CD4-positive, alpha-beta T cell (primary cell): ENCODE measurements at regions not wholly inside any gene's neighbourhood (a gene's known extent, or its start where the extent isn't known, plus 50 kb on each side); places are given as distances from the start of the nearest gene placed in this dataset.

Source experiments
- ATAC-seq: fragments of 200-7000 bp; cut with Tn5 transposase; one replicate; pipeline ENCODE4 v1.10.0; 2022; ENCODE audit warnings: mild to moderate bottlenecking; ENCODE audit not compliant: poor library complexity
- CTCF ChIA-PET: fragments of 350-600 bp; sonication (Branson Sonifier 250); formaldehyde crosslinking; loops from one replicate; lab custom pipeline; 2021; ENCODE audit warnings: antibody characterized with exemption, inconsistent platforms; lab: Charles Lee
- POLR2A ChIA-PET: fragments of 350-600 bp; sonication (Branson Sonifier 250); formaldehyde crosslinking; loops from one replicate; lab custom pipeline; 2021; ENCODE audit warnings: antibody characterized with exemption, inconsistent platforms; lab: Charles Lee
- DNase-seq, 14 experiments: peaks; one replicate each; pipeline ENCODE4 v3.0.0-alpha.2; 2013 to 2020; ENCODE audit warnings: mixed read lengths in 2 of 14
- H3K27ac ChIP-seq, 2 donors: one replicate each; pipeline versions ENCODE4 v1.5.1 to v1.7.0; 2013; ENCODE audit warnings: low read length in 2 of 2, low read depth in 1 of 2, mild to moderate bottlenecking in 1 of 2
- H3K27me3 ChIP-seq, 2 experiments: 1 replicate in 1 of 2; 2 replicates in 1 of 2; pipeline versions ENCODE4 v1.6.1 to v1.7.0; 2013; ENCODE audit warnings: low read length in 2 of 2, control low read depth in 1 of 2, mild to moderate bottlenecking in 1 of 2, moderate library complexity in 1 of 2; ENCODE audit not compliant: insufficient read depth in 2 of 2, control insufficient read depth in 1 of 2
- H3K36me3 ChIP-seq: one replicate; pipeline ENCODE4 v1.6.1; 2013; ENCODE audit warnings: low read length, control low read depth; ENCODE audit not compliant: insufficient read depth
- H3K4me1 ChIP-seq: one replicate; pipeline ENCODE4 v1.6.1; 2013; ENCODE audit warnings: low read length, control low read depth; ENCODE audit not compliant: insufficient read depth
- H3K4me3 ChIP-seq: one replicate; pipeline ENCODE4 v1.5.1; 2013; ENCODE audit warnings: mild to moderate bottlenecking, low read length, moderate library complexity
- H3K9me3 ChIP-seq, 2 experiments: 1 replicate in 1 of 2; 2 replicates in 1 of 2; pipeline versions ENCODE4 v1.6.1 to v1.7.0; 2013; ENCODE audit warnings: low read length in 2 of 2, mild to moderate bottlenecking in 2 of 2, control low read depth in 1 of 2, moderate library complexity in 1 of 2; ENCODE audit not compliant: control insufficient read depth in 1 of 2, insufficient read depth in 1 of 2
- H3K27ac Mint-ChIP-seq: one replicate; pipeline ENCODE4 v1.8.0; 2020; ENCODE audit warnings: mixed read lengths
- H3K27me3 Mint-ChIP-seq: one replicate; pipeline ENCODE4 v1.8.0; 2021; ENCODE audit warnings: mixed read lengths
- H3K36me3 Mint-ChIP-seq: one replicate; pipeline ENCODE4 v1.8.0; 2021; ENCODE audit warnings: low read depth, mixed read lengths
- H3K4me1 Mint-ChIP-seq: one replicate; pipeline ENCODE4 v1.8.0; 2021; ENCODE audit warnings: low read depth, mixed read lengths
- H3K4me3 Mint-ChIP-seq: one replicate; pipeline ENCODE4 v1.8.0; 2020; ENCODE audit warnings: mild to moderate bottlenecking, mixed read lengths
- H3K9me3 Mint-ChIP-seq: one replicate; pipeline ENCODE4 v1.8.0; 2020; ENCODE audit warnings: mixed read lengths
- CTCF ChIP-seq: fragments of 200-600 bp; IDR thresholded peaks from one replicate; pipeline ENCODE4 v1.8.0; 2022; ENCODE audit warnings: antibody characterized with exemption, mild to moderate bottlenecking
- intact Hi-C, 2 experiments: fragments of 100-400 bp; cut with DNase I in 1 of 2; cut with micrococcal nuclease in 1 of 2; formaldehyde crosslinking; loops; one replicate each; pipeline versions ENCODE4 v1.15.1 to v1.9.0; 2023 to 2025; cut with DNase I, micrococcal nuclease

GRCh38 chr9:13480693-13481092, 201.2 kb upstream of the MPDZ start:
- H3K4me1 Mint-ChIP-seq, result no peaks in the 10 kb centered on the region
- intact Hi-C loops, result no loop called here

GRCh38 chr9:13479096-13479495, 199.6 kb upstream of the MPDZ start:
- Mint-ChIP-seq H3K27me3 (no peaks in the 10 kb centered on the region), H3K4me3 (no peak overlapping the region), H3K36me3 (no peaks in the 10 kb centered on the region), H3K9me3 (peaks cover 9% of the 10 kb centered on the region), H3K27ac (no peak overlapping the region), H3K4me1 (no peaks in the 10 kb centered on the region)
- Histone ChIP-seq H3K36me3 (no peaks in the 10 kb centered on the region), H3K4me3 (no peak overlapping the region), H3K27ac (no peak overlapping the region), H3K4me1 (no peaks in the 10 kb centered on the region), H3K9me3 (peaks cover 0 to 12% of the 10 kb centered on the region in 2 experiments), H3K27me3 (no peaks in the 10 kb centered on the region)
- TF ChIP-seq CTCF, result no peak
- POLR2A ChIA-PET, result no interaction called here
- DNase-seq (no peak), ATAC-seq (no peak)
- CTCF ChIA-PET, result interaction anchor here (0.6 kb wide), 1 partner anchor 98 kb away, joined by 3 read pairs; no protein-coding TSS in a partner anchor
- intact Hi-C loops, result loop anchor here (1.0 kb wide), 2 partner anchors 19 to 26 kb away; no protein-coding TSS in a partner anchor

More at GRCh38 chr9:13480693-13481092, 201.2 kb upstream of the MPDZ start:
- Histone ChIP-seq H3K4me3 (no peak overlapping the region), H3K27me3 (no peaks in the 10 kb centered on the region), H3K4me1 (no peaks in the 10 kb centered on the region), H3K36me3 (no peaks in the 10 kb centered on the region), H3K27ac (no peak overlapping the region), H3K9me3 (peaks cover 0 to 12% of the 10 kb centered on the region in 2 experiments)
- H3K4me3 Mint-ChIP-seq, result no peak overlapping the region
- H3K9me3 Mint-ChIP-seq, result peaks cover 9% of the 10 kb centered on the region
- POLR2A ChIA-PET, result no interaction called here
- ATAC-seq, result no peak
- TF ChIP-seq CTCF, result no peak
- no peaks in the 10 kb centered on the region for H3K36me3 Mint-ChIP-seq
- CTCF ChIA-PET, result no interaction called here
- no peak overlapping the region for H3K27ac Mint-ChIP-seq
- DNase-seq, result no peak
- H3K27me3 Mint-ChIP-seq, result no peaks in the 10 kb centered on the region

- TF ChIP-seq CTCF, result no peak
- ChIA-PET POLR2A (no interaction called here), CTCF (interaction anchor here (0.6 kb wide), 1 partner anchor 98 kb away, joined by 3 read pairs; no protein-coding TSS in a partner anchor)
- Histone ChIP-seq H3K4me3 (no peak overlapping the region), H3K4me1 (no peaks in the 10 kb centered on the region), H3K9me3 (peaks cover 0 to 12% of the 10 kb centered on the region in 2 experiments), H3K27ac (no peak overlapping the region), H3K27me3 (no peaks in the 10 kb centered on the region), H3K36me3 (no peaks in the 10 kb centered on the region)
- H3K27me3 Mint-ChIP-seq, result no peaks in the 10 kb centered on the region
- no peaks in the 10 kb centered on the region for H3K36me3 Mint-ChIP-seq
- no peaks in the 10 kb centered on the region for H3K4me1 Mint-ChIP-seq
- intact Hi-C loops, result loop anchor here (1.0 kb wide), 2 partner anchors 20 to 27 kb away; no protein-coding TSS in a partner anchor
- no peak overlapping the region for H3K4me3 Mint-ChIP-seq
- ATAC-seq (no peak), DNase-seq (no peak)
- no peak overlapping the region for H3K27ac Mint-ChIP-seq
- peaks cover 9% of the 10 kb centered on the region for H3K9me3 Mint-ChIP-seq
Measured at GRCh38 chr9:13478639-13479038, 199.1 kb upstream of the MPDZ start.
